ENCODE measurements at regions not wholly inside any gene's neighbourhood (a gene's known extent, or its start where the extent isn't known, plus 50 kb on each side); places are given as distances from the start of the nearest gene placed in this dataset.

DNA sequence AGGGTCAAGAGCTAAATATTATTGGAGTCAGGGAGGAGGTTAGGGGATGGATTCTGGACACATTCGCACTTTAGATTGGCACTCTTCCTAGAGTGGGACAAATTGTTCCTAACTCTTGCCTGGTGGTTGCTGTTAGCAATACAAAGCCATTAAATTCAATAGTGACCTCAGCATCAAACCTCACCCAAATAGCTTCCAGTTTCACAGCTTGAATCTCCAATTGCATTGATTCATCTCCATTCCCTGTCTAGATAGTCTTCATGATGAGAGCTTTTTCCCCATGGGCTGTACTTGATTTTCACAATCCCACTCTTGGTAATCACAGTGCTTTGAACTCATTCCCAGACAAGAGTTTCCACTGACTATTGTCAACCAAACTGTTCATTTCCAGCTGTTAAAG lies 585.9 kb upstream of the SYT4 start:
- Mint-ChIP-seq H3K4me1 (ENCODE audit: low read depth) (no peaks in the 10 kb centered on the region), H3K27ac (no peak overlapping the region), H3K4me3 (no peak overlapping the region), H3K27me3 (ENCODE audit: low read depth) (no peaks in the 10 kb centered on the region), H3K9me3 (ENCODE audit: insufficient read depth) (no peaks in the 10 kb centered on the region), H3K36me3 (ENCODE audit: low read depth) (no peaks in the 10 kb centered on the region)
- no peak for DNase-seq
- ChIA-PET CTCF (no interaction called here), POLR2A (no interaction called here)
- ATAC-seq = no peak

GRCh38 chr18:43866696-43867095 lies 589.4 kb upstream of the SYT4 start:
- ChIA-PET POLR2A (no interaction called here), CTCF (no interaction called here)
- H3K27ac Mint-ChIP-seq = no peak overlapping the region

GRCh38 chr18:43868497-43868995 lies 591.3 kb upstream of the SYT4 start:
- CTCF ChIA-PET = interaction anchor here (0.6 kb wide), 1 partner anchor 1660 kb away, joined by 3 read pairs; no protein-coding TSS in a partner anchor
- Mint-ChIP-seq H3K9me3 (ENCODE audit: insufficient read depth) (no peaks in the 10 kb centered on the region), H3K27me3 (ENCODE audit: low read depth) (no peaks in the 10 kb centered on the region), H3K4me3 (no peak overlapping the region), H3K27ac (no peak overlapping the region), H3K36me3 (ENCODE audit: low read depth) (no peaks in the 10 kb centered on the region), H3K4me1 (ENCODE audit: low read depth) (no peaks in the 10 kb centered on the region)
- ATAC-seq (no peak), DNase-seq (no peak)
- POLR2A ChIA-PET = no interaction called here

More at GRCh38 chr18:43866696-43867095, 589.4 kb upstream of the SYT4 start:
- no peaks in the 10 kb centered on the region for H3K27me3 Mint-ChIP-seq (ENCODE audit: low read depth)
- H3K4me3 Mint-ChIP-seq = no peak overlapping the region
- DNase-seq = no peak
- no peak for ATAC-seq
- H3K9me3 Mint-ChIP-seq (ENCODE audit: insufficient read depth) = no peaks in the 10 kb centered on the region
- no peaks in the 10 kb centered on the region for H3K4me1 Mint-ChIP-seq (ENCODE audit: low read depth)
- no peaks in the 10 kb centered on the region for H3K36me3 Mint-ChIP-seq (ENCODE audit: low read depth)

DNA sequence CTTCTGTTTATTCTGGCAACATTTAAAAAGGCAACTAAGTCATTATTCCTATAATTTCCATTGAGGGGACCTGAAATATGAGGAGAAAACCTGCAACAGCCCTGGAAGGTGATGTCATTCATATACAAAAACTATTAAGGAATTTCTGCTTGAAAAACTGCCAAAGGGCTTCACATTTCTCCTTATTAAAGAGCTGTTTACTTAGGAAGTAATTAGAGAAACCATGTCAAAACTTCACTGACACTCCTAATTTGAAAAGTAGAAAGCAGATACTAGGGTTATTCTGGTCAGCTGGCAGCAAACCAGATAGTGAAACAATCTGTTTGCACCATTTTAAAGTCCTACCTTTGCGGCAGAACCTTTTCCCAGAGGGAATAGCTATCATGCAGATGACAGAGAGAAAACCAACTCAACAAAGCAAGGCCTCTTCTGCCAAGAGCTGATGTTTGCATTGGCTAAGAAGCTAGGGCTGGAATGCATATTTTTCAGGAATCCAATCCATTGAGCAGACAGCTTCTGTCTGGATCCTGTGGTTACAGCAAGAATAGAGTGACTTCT lies 592.2 kb upstream of the SYT4 start:
- no peak overlapping the region for H3K27ac Mint-ChIP-seq
- DNase-seq (no peak), ATAC-seq (no peak)
- no peaks in the 10 kb centered on the region for H3K27me3 Mint-ChIP-seq (ENCODE audit: low read depth)
- no peaks in the 10 kb centered on the region for H3K4me1 Mint-ChIP-seq (ENCODE audit: low read depth)
- no peak overlapping the region for H3K4me3 Mint-ChIP-seq
- no peaks in the 10 kb centered on the region for H3K36me3 Mint-ChIP-seq (ENCODE audit: low read depth)
- ChIA-PET CTCF (no interaction called here), POLR2A (no interaction called here)
- no peaks in the 10 kb centered on the region for H3K9me3 Mint-ChIP-seq (ENCODE audit: insufficient read depth)

- ChIA-PET CTCF (no interaction called here), POLR2A (no interaction called here)
- Mint-ChIP-seq H3K4me3 (no peak overlapping the region), H3K27ac (no peak overlapping the region), H3K9me3 (ENCODE audit: insufficient read depth) (no peaks in the 10 kb centered on the region), H3K4me1 (ENCODE audit: low read depth) (no peaks in the 10 kb centered on the region), H3K27me3 (ENCODE audit: low read depth) (no peaks in the 10 kb centered on the region), H3K36me3 (ENCODE audit: low read depth) (no peaks in the 10 kb centered on the region)
- DNase-seq (no peak), ATAC-seq (no peak)
Observed at GRCh38 chr18:43870626-43871025, 593.3 kb upstream of the SYT4 start.

- Mint-ChIP-seq H3K9me3 (ENCODE audit: insufficient read depth) (peaks cover 4% of the 10 kb centered on the region), H3K4me3 (no peak overlapping the region), H3K4me1 (ENCODE audit: low read depth) (no peaks in the 10 kb centered on the region), H3K27ac (no peak overlapping the region), H3K27me3 (ENCODE audit: low read depth) (no peaks in the 10 kb centered on the region), H3K36me3 (ENCODE audit: low read depth) (no peaks in the 10 kb centered on the region)
- DNase-seq = no peak
- ChIA-PET POLR2A (no interaction called here), CTCF (no interaction called here)
- ATAC-seq = no peak
Observed at GRCh38 chr18:43875511-43875910, 598.2 kb upstream of the SYT4 start.

GRCh38 chr18:43876286-43876685 lies 599.0 kb upstream of the SYT4 start:
- Mint-ChIP-seq H3K4me3 (no peak overlapping the region), H3K9me3 (ENCODE audit: insufficient read depth) (peaks cover 4% of the 10 kb centered on the region), H3K36me3 (ENCODE audit: low read depth) (no peaks in the 10 kb centered on the region), H3K27ac (no peak overlapping the region), H3K27me3 (ENCODE audit: low read depth) (no peaks in the 10 kb centered on the region), H3K4me1 (ENCODE audit: low read depth) (no peaks in the 10 kb centered on the region)
- DNase-seq (no peak), ATAC-seq (no peak)
- ChIA-PET POLR2A (no interaction called here), CTCF (no interaction called here)

- CTCF ChIA-PET = no interaction called here
- DNase-seq = no peak
Observed at GRCh38 chr18:43876748-43877147, 599.5 kb upstream of the SYT4 start.

DNA sequence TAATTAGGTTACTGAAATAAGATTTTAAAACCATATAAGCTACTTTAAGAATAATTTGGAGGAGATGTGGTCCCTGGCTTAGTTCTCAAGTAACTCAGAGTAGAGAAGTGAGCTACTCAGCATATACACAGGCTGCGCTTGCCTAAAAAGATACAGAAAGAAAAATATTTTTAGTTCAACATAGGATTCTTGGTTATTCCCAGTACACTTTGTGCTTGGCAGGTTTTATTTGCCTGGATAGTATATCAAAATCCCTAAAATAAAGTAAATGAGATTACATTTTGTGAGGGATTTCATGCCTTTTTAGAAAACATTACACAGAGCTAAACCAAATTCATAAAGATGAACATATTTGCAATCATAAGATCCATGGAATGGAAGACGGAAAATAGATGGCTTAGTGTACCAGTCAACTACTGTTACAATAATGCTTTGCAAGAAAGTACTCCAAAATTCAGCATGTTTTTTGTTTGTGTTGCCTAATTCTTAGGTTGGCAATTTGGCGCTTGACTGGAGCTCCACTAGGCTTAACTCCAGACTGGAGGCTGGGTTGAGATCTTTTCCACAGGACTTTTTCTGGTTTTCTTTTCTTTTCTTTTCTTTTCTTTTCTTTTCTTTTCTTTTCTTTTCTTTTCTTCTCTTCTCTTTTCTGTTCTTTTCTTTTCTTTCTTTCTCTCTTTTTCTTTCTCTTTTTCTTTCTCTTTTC lies 600.5 kb upstream of the SYT4 start:
- peaks cover 4% of the 10 kb centered on the region for H3K9me3 Mint-ChIP-seq (ENCODE audit: insufficient read depth)
- H3K36me3 Mint-ChIP-seq (ENCODE audit: low read depth) = no peaks in the 10 kb centered on the region
- ATAC-seq (no peak), DNase-seq (no peak)
- no peak overlapping the region for H3K4me3 Mint-ChIP-seq
- H3K27me3 Mint-ChIP-seq (ENCODE audit: low read depth) = no peaks in the 10 kb centered on the region
- no peaks in the 10 kb centered on the region for H3K4me1 Mint-ChIP-seq (ENCODE audit: low read depth)
- CTCF ChIA-PET = no interaction called here
- H3K27ac Mint-ChIP-seq = no peak overlapping the region
- POLR2A ChIA-PET = no interaction called here

More at GRCh38 chr18:43876748-43877147, 599.5 kb upstream of the SYT4 start:
- POLR2A ChIA-PET = no interaction called here
- Mint-ChIP-seq H3K9me3 (ENCODE audit: insufficient read depth) (peaks cover 4% of the 10 kb centered on the region), H3K4me1 (ENCODE audit: low read depth) (no peaks in the 10 kb centered on the region), H3K27me3 (ENCODE audit: low read depth) (no peaks in the 10 kb centered on the region), H3K27ac (no peak overlapping the region), H3K36me3 (ENCODE audit: low read depth) (no peaks in the 10 kb centered on the region), H3K4me3 (no peak overlapping the region)
- ATAC-seq = no peak

- Mint-ChIP-seq H3K9me3 (ENCODE audit: insufficient read depth) (peaks cover 4% of the 10 kb centered on the region), H3K27me3 (ENCODE audit: low read depth) (no peaks in the 10 kb centered on the region), H3K27ac (no peak overlapping the region), H3K36me3 (ENCODE audit: low read depth) (no peaks in the 10 kb centered on the region), H3K4me3 (no peak overlapping the region), H3K4me1 (ENCODE audit: low read depth) (no peaks in the 10 kb centered on the region)
- DNase-seq (no peak), ATAC-seq (no peak)
- ChIA-PET POLR2A (no interaction called here), CTCF (no interaction called here)
Observed at GRCh38 chr18:43879415-43879814, 602.1 kb upstream of the SYT4 start.

DNA sequence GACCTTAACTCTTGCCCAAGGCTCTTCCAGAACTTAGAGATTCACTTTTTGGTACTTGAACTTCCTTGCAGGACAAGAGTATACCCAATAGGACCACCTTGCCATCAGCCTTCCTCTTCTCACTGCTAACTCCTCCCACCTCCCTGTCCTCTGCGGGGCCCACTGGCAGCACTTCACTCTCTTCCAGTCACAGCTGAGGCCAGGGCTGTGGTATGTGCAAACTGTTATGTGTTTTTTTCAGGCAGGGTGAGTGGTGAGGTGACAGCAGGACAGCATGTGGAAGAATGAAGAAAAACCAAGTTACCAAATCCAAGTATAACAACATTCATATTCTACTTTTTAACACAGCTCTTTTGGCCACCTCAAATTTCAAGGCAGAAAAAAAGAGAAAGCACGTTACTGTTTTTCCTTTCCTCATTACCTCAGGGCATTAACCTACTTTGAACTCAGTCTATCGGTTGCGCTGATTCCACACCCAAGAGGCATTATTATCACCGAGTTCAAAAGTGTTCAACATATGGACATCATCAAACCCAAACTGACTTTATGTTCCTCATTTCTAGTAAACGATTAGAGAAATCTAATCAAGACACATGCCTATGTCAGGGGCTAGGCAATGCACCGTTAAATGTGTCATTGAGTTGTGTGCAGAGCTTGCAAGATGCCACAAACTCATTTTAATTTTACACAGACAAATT lies 605.2 kb upstream of the SYT4 start:
- no peak overlapping the region for H3K4me3 Mint-ChIP-seq
- no peaks in the 10 kb centered on the region for H3K4me1 Mint-ChIP-seq (ENCODE audit: low read depth)
- no peaks in the 10 kb centered on the region for H3K27me3 Mint-ChIP-seq (ENCODE audit: low read depth)
- no peak overlapping the region for H3K27ac Mint-ChIP-seq
- no peak for ATAC-seq
- DNase-seq = no peak
- peaks cover 4% of the 10 kb centered on the region for H3K9me3 Mint-ChIP-seq (ENCODE audit: insufficient read depth)
- no peaks in the 10 kb centered on the region for H3K36me3 Mint-ChIP-seq (ENCODE audit: low read depth)
- ChIA-PET POLR2A (no interaction called here), CTCF (no interaction called here)

- ChIA-PET CTCF (no interaction called here), POLR2A (no interaction called here)
- H3K4me3 Mint-ChIP-seq = no peak overlapping the region
- no peak for ATAC-seq
- no peaks in the 10 kb centered on the region for H3K4me1 Mint-ChIP-seq (ENCODE audit: low read depth)
- H3K36me3 Mint-ChIP-seq (ENCODE audit: low read depth) = no peaks in the 10 kb centered on the region
- no peaks in the 10 kb centered on the region for H3K9me3 Mint-ChIP-seq (ENCODE audit: insufficient read depth)
- no peaks in the 10 kb centered on the region for H3K27me3 Mint-ChIP-seq (ENCODE audit: low read depth)
- DNase-seq = no peak
- no peak overlapping the region for H3K27ac Mint-ChIP-seq
Observed at GRCh38 chr18:43883886-43884285, 606.6 kb upstream of the SYT4 start.
